ENCODE measurements at regions not wholly inside any gene's neighbourhood (a gene's known extent, or its start where the extent isn't known, plus 50 kb on each side); places are given as distances from the start of the nearest gene placed in this dataset.

DNA sequence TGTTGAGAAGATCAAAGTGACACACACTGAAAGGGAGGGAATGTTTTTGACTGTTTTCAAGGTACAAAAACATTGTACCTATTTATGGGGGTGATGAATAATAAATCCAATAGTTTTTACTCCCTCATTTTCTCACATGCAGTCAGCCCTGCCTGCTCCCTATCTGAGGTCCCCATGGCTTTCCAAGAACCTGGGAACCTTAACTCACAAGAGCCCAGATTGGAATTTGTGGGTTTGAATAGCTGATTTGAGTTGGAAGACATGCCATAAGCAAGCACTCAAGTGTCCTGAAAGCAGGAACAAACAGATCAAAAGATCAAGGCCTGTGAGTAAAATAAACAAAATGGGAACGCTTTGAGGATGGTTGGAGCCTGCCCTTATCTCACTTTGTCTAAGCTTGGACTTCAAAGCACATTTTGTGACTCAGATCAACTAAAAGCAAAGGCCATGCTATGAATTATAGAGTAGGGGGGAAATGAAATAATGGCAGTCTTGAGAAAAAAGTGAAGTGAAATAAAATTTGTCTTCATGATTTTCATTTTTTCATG lies 136.6 kb downstream of the LYPLAL1 start:
- FAIRE-seq (no peak), DNase-seq (ENCODE audit: insufficient read length, low spot score) (no peak)
- TF ChIP-seq TAF1 (IDR thresholded peaks at IDR 0.05; ENCODE audit: low read depth, low read length), result no peak
- TF ChIP-seq POU2F2 (IDR thresholded peaks at IDR 0.05; ENCODE audit: low read depth, low read length), result no peak
- TF ChIP-seq POLR2AphosphoS5 (IDR thresholded peaks at IDR 0.05; ENCODE audit: low read depth, low read length), result no peak

GRCh38 chr1:219308367-219308766 lies 134.7 kb downstream of the LYPLAL1 start:
- DNase-seq (ENCODE audit: insufficient read length, low spot score) (no peak), FAIRE-seq (no peak)
- TF ChIP-seq SPI1 (IDR thresholded peaks at IDR 0.05; ENCODE audit: low read depth, low read length) (no peak), POU2F2 (IDR thresholded peaks at IDR 0.05; ENCODE audit: low read depth, low read length) (no peak), TAF1 (IDR thresholded peaks at IDR 0.05; ENCODE audit: low read depth, low read length) (no peak), POLR2A (IDR thresholded peaks at IDR 0.05; ENCODE audit: low read depth, low read length) (no peak), PAX5 (IDR thresholded peaks at IDR 0.05; ENCODE audit: insufficient read depth, low read length, severe bottlenecking) (no peak), POLR2AphosphoS5 (IDR thresholded peaks at IDR 0.05; ENCODE audit: low read depth, low read length) (no peak)

- no peak for FAIRE-seq
These were observed 130.8 kb downstream of the LYPLAL1 start for GRCh38 chr1:219304227-219305226.

GRCh38 chr1:219302697-219303096 lies 129.0 kb downstream of the LYPLAL1 start:
- DNase-seq (ENCODE audit: insufficient read length, low spot score), result no peak
- no peak for FAIRE-seq
- TF ChIP-seq POLR2AphosphoS5 (IDR thresholded peaks at IDR 0.05; ENCODE audit: low read depth, low read length) (no peak), TAF1 (IDR thresholded peaks at IDR 0.05; ENCODE audit: low read depth, low read length) (no peak), SPI1 (IDR thresholded peaks at IDR 0.05; ENCODE audit: low read depth, low read length) (no peak), PAX5 (IDR thresholded peaks at IDR 0.05; ENCODE audit: insufficient read depth, low read length, severe bottlenecking) (no peak), POLR2A (IDR thresholded peaks at IDR 0.05; ENCODE audit: low read depth, low read length) (no peak), POU2F2 (IDR thresholded peaks at IDR 0.05; ENCODE audit: low read depth, low read length) (no peak)

More at GRCh38 chr1:219304227-219305226, 130.8 kb downstream of the LYPLAL1 start:
- DNase-seq (ENCODE audit: insufficient read length, low spot score), result no peak
- no peak for TF ChIP-seq PAX5 (IDR thresholded peaks at IDR 0.05; ENCODE audit: insufficient read depth, low read length, severe bottlenecking)

GRCh38 chr1:219299420-219299819 lies 125.7 kb downstream of the LYPLAL1 start:
- TF ChIP-seq POLR2AphosphoS5 (IDR thresholded peaks at IDR 0.05; ENCODE audit: low read depth, low read length), result no peak
- no peak for TF ChIP-seq PAX5 (IDR thresholded peaks at IDR 0.05; ENCODE audit: insufficient read depth, low read length, severe bottlenecking)
- no peak for TF ChIP-seq TAF1 (IDR thresholded peaks at IDR 0.05; ENCODE audit: low read depth, low read length)
- TF ChIP-seq SPI1 (IDR thresholded peaks at IDR 0.05; ENCODE audit: low read depth, low read length), result no peak
- TF ChIP-seq POLR2A (IDR thresholded peaks at IDR 0.05; ENCODE audit: low read depth, low read length), result no peak
- TF ChIP-seq POU2F2 (IDR thresholded peaks at IDR 0.05; ENCODE audit: low read depth, low read length), result no peak
- DNase-seq (ENCODE audit: insufficient read length, low spot score) (no peak), FAIRE-seq (no peak)

DNA sequence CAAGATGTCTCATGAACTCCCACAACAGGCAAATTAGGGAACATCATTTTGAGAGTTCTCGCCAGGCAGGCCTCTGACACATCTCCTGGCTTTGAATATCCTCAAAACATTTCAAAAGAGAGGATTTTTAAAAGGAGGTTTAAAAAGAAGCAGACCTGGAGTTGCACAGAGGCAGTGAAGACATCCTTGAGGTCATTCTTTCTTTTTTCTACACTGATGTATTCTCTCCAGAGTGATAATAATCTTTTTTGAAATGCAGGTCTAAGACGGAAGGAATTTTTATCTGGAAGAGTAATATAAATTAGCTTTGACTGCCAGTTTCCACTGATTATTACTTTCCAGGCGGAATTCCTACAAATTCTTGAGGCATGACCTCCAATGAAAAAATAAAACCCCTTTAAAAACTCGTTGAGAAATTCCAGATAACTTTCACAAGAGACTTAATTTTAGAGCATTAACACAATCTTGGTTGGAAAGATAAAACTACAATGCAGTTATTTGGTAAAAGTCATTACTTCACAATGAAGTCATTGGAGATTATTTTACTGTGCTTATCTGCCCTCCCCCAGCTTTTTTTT lies 125.0 kb downstream of the LYPLAL1 start:
- no peak for TF ChIP-seq SPI1 (IDR thresholded peaks at IDR 0.05; ENCODE audit: low read depth, low read length)
- no peak for TF ChIP-seq POLR2AphosphoS5 (IDR thresholded peaks at IDR 0.05; ENCODE audit: low read depth, low read length)
- TF ChIP-seq POU2F2 (IDR thresholded peaks at IDR 0.05; ENCODE audit: low read depth, low read length), result no peak
- TF ChIP-seq PAX5 (IDR thresholded peaks at IDR 0.05; ENCODE audit: insufficient read depth, low read length, severe bottlenecking), result no peak
- no peak for TF ChIP-seq POLR2A (IDR thresholded peaks at IDR 0.05; ENCODE audit: low read depth, low read length)
- TF ChIP-seq TAF1 (IDR thresholded peaks at IDR 0.05; ENCODE audit: low read depth, low read length), result no peak
- DNase-seq (ENCODE audit: insufficient read length, low spot score) (no peak), FAIRE-seq (no peak)

GRCh38 chr1:219296430-219297355 lies 123.0 kb downstream of the LYPLAL1 start:
- DNase-seq (ENCODE audit: insufficient read length, low spot score) (no peak), FAIRE-seq (no peak)
- TF ChIP-seq POLR2A (IDR thresholded peaks at IDR 0.05; ENCODE audit: low read depth, low read length) (no peak), SPI1 (IDR thresholded peaks at IDR 0.05; ENCODE audit: low read depth, low read length) (no peak), TAF1 (IDR thresholded peaks at IDR 0.05; ENCODE audit: low read depth, low read length) (no peak), PAX5 (IDR thresholded peaks at IDR 0.05; ENCODE audit: insufficient read depth, low read length, severe bottlenecking) (no peak), POU2F2 (IDR thresholded peaks at IDR 0.05; ENCODE audit: low read depth, low read length) (no peak), POLR2AphosphoS5 (IDR thresholded peaks at IDR 0.05; ENCODE audit: low read depth, low read length) (no peak)

- no peak for DNase-seq (ENCODE audit: insufficient read length, low spot score)
- TF ChIP-seq SPI1 (IDR thresholded peaks at IDR 0.05; ENCODE audit: low read depth, low read length) (no peak), POLR2AphosphoS5 (IDR thresholded peaks at IDR 0.05; ENCODE audit: low read depth, low read length) (no peak), PAX5 (IDR thresholded peaks at IDR 0.05; ENCODE audit: insufficient read depth, low read length, severe bottlenecking) (no peak), POU2F2 (IDR thresholded peaks at IDR 0.05; ENCODE audit: low read depth, low read length) (no peak), TAF1 (IDR thresholded peaks at IDR 0.05; ENCODE audit: low read depth, low read length) (no peak), POLR2A (IDR thresholded peaks at IDR 0.05; ENCODE audit: low read depth, low read length) (no peak)
- no peak for FAIRE-seq
These were observed 120.6 kb downstream of the LYPLAL1 start for GRCh38 chr1:219294251-219294650.

GRCh38 chr1:219293410-219293809 lies 119.7 kb downstream of the LYPLAL1 start:
- no peak for DNase-seq (ENCODE audit: insufficient read length, low spot score)
- TF ChIP-seq PAX5 (IDR thresholded peaks at IDR 0.05; ENCODE audit: insufficient read depth, low read length, severe bottlenecking) (no peak), POLR2A (IDR thresholded peaks at IDR 0.05; ENCODE audit: low read depth, low read length) (no peak), POLR2AphosphoS5 (IDR thresholded peaks at IDR 0.05; ENCODE audit: low read depth, low read length) (no peak), POU2F2 (IDR thresholded peaks at IDR 0.05; ENCODE audit: low read depth, low read length) (no peak), TAF1 (IDR thresholded peaks at IDR 0.05; ENCODE audit: low read depth, low read length) (no peak), SPI1 (IDR thresholded peaks at IDR 0.05; ENCODE audit: low read depth, low read length) (no peak)
- FAIRE-seq, result no peak
